NCI-H146 treated with DMSO at 0.1 percent for 48 hours (cell line): ENCODE measurements at regions not wholly inside any gene's neighbourhood (a gene's known extent, or its start where the extent isn't known, plus 50 kb on each side); places are given as distances from the start of the nearest gene placed in this dataset.
"Not testable (repeated sequence)": the region's sequence is repeated elsewhere in the genome, so short reads cannot be mapped to it uniquely, and the experiment has no call there.

ENCODE experiments used
- DNase-seq: peaks from one replicate; lab custom pipeline; 2025; ENCODE audit not compliant: unreplicated experiment; lab: John Stamatoyannopoulos, UW

GRCh38 chr10:9009505-9009904, 955.0 kb downstream of the GATA3 start:
- no peak for DNase-seq

GRCh38 chr10:9010093-9010492, 955.6 kb downstream of the GATA3 start:
- no peak for DNase-seq

- DNase-seq: no peak
Observed at GRCh38 chr10:9010931-9011670, 956.6 kb downstream of the GATA3 start.

- DNase-seq: no peak
Observed at GRCh38 chr10:9012312-9012711, 957.8 kb downstream of the GATA3 start.

GRCh38 chr10:9015005-9015404, 960.5 kb downstream of the GATA3 start:
- no peak for DNase-seq

- DNase-seq: no peak
Observed at GRCh38 chr10:9015447-9015846, 961.0 kb downstream of the GATA3 start.

GRCh38 chr10:9016930-9017329, 962.4 kb downstream of the GATA3 start:
- DNase-seq: no peak

- DNase-seq: no peak
Observed at GRCh38 chr10:9018195-9019173, 964.0 kb downstream of the GATA3 start.

GRCh38 chr10:9023206-9023605, 968.7 kb downstream of the GATA3 start:
- DNase-seq: no peak

GRCh38 chr10:9024210-9024609, 969.7 kb downstream of the GATA3 start:
- no peak for DNase-seq

GRCh38 chr10:9028231-9028630, 973.7 kb downstream of the GATA3 start:
- no peak for DNase-seq

GRCh38 chr10:9035355-9035754, 980.9 kb downstream of the GATA3 start:
- no peak for DNase-seq

GRCh38 chr10:9036711-9037204, 982.3 kb downstream of the GATA3 start:
- DNase-seq: no peak

GRCh38 chr10:9038146-9038714, 983.7 kb downstream of the GATA3 start:
- no peak for DNase-seq

GRCh38 chr10:9043466-9043865, 989.0 kb downstream of the GATA3 start:
- DNase-seq: no peak

- DNase-seq: no peak
Observed at GRCh38 chr10:9045311-9045710, 990.8 kb downstream of the GATA3 start.

GRCh38 chr10:9051328-9051974, 997.0 kb downstream of the GATA3 start:
- no peak for DNase-seq

- DNase-seq: no peak
Observed at GRCh38 chr10:9052767-9053166, 998.3 kb downstream of the GATA3 start.

- DNase-seq: no peak
Observed at GRCh38 chr10:9056521-9056920, 1002.0 kb downstream of the GATA3 start.

GRCh38 chr10:9057293-9057692, 1002.8 kb downstream of the GATA3 start:
- not testable (repeated sequence) for DNase-seq

- DNase-seq: no peak
Observed at GRCh38 chr10:9060314-9060713, 1005.8 kb downstream of the GATA3 start.
